ENCODE measurements at regions not wholly inside any gene's neighbourhood (a gene's known extent, or its start where the extent isn't known, plus 50 kb on each side); places are given as distances from the start of the nearest gene placed in this dataset.

GRCh38 chr17:72175787-72176515, 55.1 kb downstream of the SOX9 start:
- Histone ChIP-seq H3K27me3 (ENCODE audit: insufficient read depth, low read length) (no peaks in the 10 kb centered on the region), H3K9me3 (ENCODE audit: insufficient read depth, low read depth, low read length) (no peaks in the 10 kb centered on the region), H3K9ac (ENCODE audit: low read depth, low read length) (no peak overlapping the region), H3K36me3 (ENCODE audit: insufficient read depth, low read depth, low read length) (no peaks in the 10 kb centered on the region), H3K4me1 (ENCODE audit: insufficient read depth, low read length) (peaks cover 7% of the 10 kb centered on the region; the same call in 1 of the 2 replicates), H3K4me3 (ENCODE audit: low read length) (no peak overlapping the region), H3K27ac (ENCODE audit: low read length) (no peak overlapping the region)

- Histone ChIP-seq H3K4me1 (ENCODE audit: insufficient read depth, low read length) (peaks cover 7% of the 10 kb centered on the region; the same call in 1 of the 2 replicates), H3K9ac (ENCODE audit: low read depth, low read length) (no peak overlapping the region), H3K36me3 (ENCODE audit: insufficient read depth, low read depth, low read length) (no peaks in the 10 kb centered on the region), H3K4me3 (ENCODE audit: low read length) (no peak overlapping the region), H3K27me3 (ENCODE audit: insufficient read depth, low read length) (no peaks in the 10 kb centered on the region), H3K9me3 (ENCODE audit: insufficient read depth, low read depth, low read length) (no peaks in the 10 kb centered on the region), H3K27ac (ENCODE audit: low read length) (no peak overlapping the region)
These were observed 55.7 kb downstream of the SOX9 start for GRCh38 chr17:72176516-72176851.

- H3K9me3 ChIP-seq (ENCODE audit: insufficient read depth, low read depth, low read length): no peaks in the 10 kb centered on the region
- H3K27ac ChIP-seq (ENCODE audit: low read length): no peak overlapping the region
- H3K36me3 ChIP-seq (ENCODE audit: insufficient read depth, low read depth, low read length): no peaks in the 10 kb centered on the region
- H3K4me3 ChIP-seq (ENCODE audit: low read length): no peak overlapping the region
- peaks cover 13% of the 10 kb centered on the region; the same call in 1 of the 2 replicates for H3K4me1 ChIP-seq (ENCODE audit: insufficient read depth, low read length)
- no peak overlapping the region for H3K9ac ChIP-seq (ENCODE audit: low read depth, low read length)
- H3K27me3 ChIP-seq (ENCODE audit: insufficient read depth, low read length): no peaks in the 10 kb centered on the region
These were observed 56.3 kb downstream of the SOX9 start for GRCh38 chr17:72176951-72177660.

- no peak overlapping the region for H3K4me3 ChIP-seq (ENCODE audit: low read length)
- no peaks in the 10 kb centered on the region for H3K9me3 ChIP-seq (ENCODE audit: insufficient read depth, low read depth, low read length)
- H3K4me1 ChIP-seq (ENCODE audit: insufficient read depth, low read length): peaks cover 19% of the 10 kb centered on the region; the same call in 1 of the 2 replicates
- no peaks in the 10 kb centered on the region for H3K27me3 ChIP-seq (ENCODE audit: insufficient read depth, low read length)
- H3K36me3 ChIP-seq (ENCODE audit: insufficient read depth, low read depth, low read length): no peaks in the 10 kb centered on the region
- no peak overlapping the region for H3K27ac ChIP-seq (ENCODE audit: low read length)
- no peak overlapping the region for H3K9ac ChIP-seq (ENCODE audit: low read depth, low read length)
These were observed 56.9 kb downstream of the SOX9 start for GRCh38 chr17:72177738-72178137.

- Histone ChIP-seq H3K4me3 (ENCODE audit: low read length) (no peak overlapping the region), H3K9ac (ENCODE audit: low read depth, low read length) (no peak overlapping the region; the same call in 1 of the 2 replicates), H3K27ac (ENCODE audit: low read length) (no peak overlapping the region)
These were observed 61.6 kb downstream of the SOX9 start for GRCh38 chr17:72182371-72182873.

GRCh38 chr17:72183194-72183685, 62.4 kb downstream of the SOX9 start:
- Histone ChIP-seq H3K9ac (ENCODE audit: low read depth, low read length) (no peak overlapping the region), H3K27me3 (ENCODE audit: insufficient read depth, low read length) (no peaks in the 10 kb centered on the region), H3K36me3 (ENCODE audit: insufficient read depth, low read depth, low read length) (no peaks in the 10 kb centered on the region), H3K27ac (ENCODE audit: low read length) (no peak overlapping the region), H3K4me1 (ENCODE audit: insufficient read depth, low read length) (peaks cover 16% of the 10 kb centered on the region; the same call in 1 of the 2 replicates), H3K4me3 (ENCODE audit: low read length) (no peak overlapping the region), H3K9me3 (ENCODE audit: insufficient read depth, low read depth, low read length) (no peaks in the 10 kb centered on the region)

More at GRCh38 chr17:72182371-72182873, 61.6 kb downstream of the SOX9 start:
- Histone ChIP-seq H3K36me3 (ENCODE audit: insufficient read depth, low read depth, low read length) (no peaks in the 10 kb centered on the region), H3K4me1 (ENCODE audit: insufficient read depth, low read length) (peaks cover 16% of the 10 kb centered on the region; the same call in 1 of the 2 replicates), H3K9me3 (ENCODE audit: insufficient read depth, low read depth, low read length) (no peaks in the 10 kb centered on the region), H3K27me3 (ENCODE audit: insufficient read depth, low read length) (no peaks in the 10 kb centered on the region)

GRCh38 chr17:72184805-72185204, 64.0 kb downstream of the SOX9 start:
- Histone ChIP-seq H3K9me3 (ENCODE audit: insufficient read depth, low read depth, low read length) (no peaks in the 10 kb centered on the region), H3K27me3 (ENCODE audit: insufficient read depth, low read length) (no peaks in the 10 kb centered on the region), H3K4me3 (ENCODE audit: low read length) (no peak overlapping the region), H3K36me3 (ENCODE audit: insufficient read depth, low read depth, low read length) (no peaks in the 10 kb centered on the region), H3K9ac (ENCODE audit: low read depth, low read length) (no peak overlapping the region), H3K27ac (ENCODE audit: low read length) (no peak overlapping the region), H3K4me1 (ENCODE audit: insufficient read depth, low read length) (peaks cover 16% of the 10 kb centered on the region; the same call in 1 of the 2 replicates)

GRCh38 chr17:72185564-72185963, 64.7 kb downstream of the SOX9 start:
- Histone ChIP-seq H3K9me3 (ENCODE audit: insufficient read depth, low read depth, low read length) (no peaks in the 10 kb centered on the region), H3K4me3 (ENCODE audit: low read length) (no peak overlapping the region), H3K9ac (ENCODE audit: low read depth, low read length) (no peak overlapping the region), H3K36me3 (ENCODE audit: insufficient read depth, low read depth, low read length) (no peaks in the 10 kb centered on the region), H3K27ac (ENCODE audit: low read length) (no peak overlapping the region), H3K27me3 (ENCODE audit: insufficient read depth, low read length) (no peaks in the 10 kb centered on the region), H3K4me1 (ENCODE audit: insufficient read depth, low read length) (peaks cover 16% of the 10 kb centered on the region; the same call in 1 of the 2 replicates)

- peaks cover 6% of the 10 kb centered on the region; the same call in 1 of the 2 replicates for H3K4me1 ChIP-seq (ENCODE audit: insufficient read depth, low read length)
- H3K27me3 ChIP-seq (ENCODE audit: insufficient read depth, low read length): no peaks in the 10 kb centered on the region
- H3K27ac ChIP-seq (ENCODE audit: low read length): no peak overlapping the region
- no peaks in the 10 kb centered on the region for H3K9me3 ChIP-seq (ENCODE audit: insufficient read depth, low read depth, low read length)
- no peaks in the 10 kb centered on the region for H3K36me3 ChIP-seq (ENCODE audit: insufficient read depth, low read depth, low read length)
- H3K9ac ChIP-seq (ENCODE audit: low read depth, low read length): no peak overlapping the region
- H3K4me3 ChIP-seq (ENCODE audit: low read length): no peak overlapping the region
These were observed 66.7 kb downstream of the SOX9 start for GRCh38 chr17:72187556-72187955.

GRCh38 chr17:72188801-72189200, 68.0 kb downstream of the SOX9 start:
- H3K4me3 ChIP-seq (ENCODE audit: low read length): no peak overlapping the region
- no peaks in the 10 kb centered on the region for H3K27me3 ChIP-seq (ENCODE audit: insufficient read depth, low read length)
- H3K9me3 ChIP-seq (ENCODE audit: insufficient read depth, low read depth, low read length): no peaks in the 10 kb centered on the region
- no peak overlapping the region for H3K27ac ChIP-seq (ENCODE audit: low read length)
- H3K36me3 ChIP-seq (ENCODE audit: insufficient read depth, low read depth, low read length): no peaks in the 10 kb centered on the region
- H3K9ac ChIP-seq (ENCODE audit: low read depth, low read length): no peak overlapping the region
- H3K4me1 ChIP-seq (ENCODE audit: insufficient read depth, low read length): no peaks in the 10 kb centered on the region

GRCh38 chr17:72189768-72190593, 69.2 kb downstream of the SOX9 start:
- Histone ChIP-seq H3K27ac (ENCODE audit: low read length) (no peak overlapping the region), H3K36me3 (ENCODE audit: insufficient read depth, low read depth, low read length) (no peaks in the 10 kb centered on the region), H3K27me3 (ENCODE audit: insufficient read depth, low read length) (no peaks in the 10 kb centered on the region), H3K9ac (ENCODE audit: low read depth, low read length) (no peak overlapping the region), H3K9me3 (ENCODE audit: insufficient read depth, low read depth, low read length) (no peaks in the 10 kb centered on the region), H3K4me3 (ENCODE audit: low read length) (no peak overlapping the region), H3K4me1 (ENCODE audit: insufficient read depth, low read length) (no peaks in the 10 kb centered on the region)
